ENCODE measurements at regions not wholly inside any gene's neighbourhood (a gene's known extent, or its start where the extent isn't known, plus 50 kb on each side); places are given as distances from the start of the nearest gene placed in this dataset.
A peak's percentile ranks its signal among the peaks of the same experiment; 100 is the strongest.

- H3K36me3 ChIP-seq (ENCODE audit: control insufficient read depth in 2 of 4, insufficient read depth in 4 of 4, low read length in 3 of 4): no peaks in the 10 kb centered on the region
- ChIA-PET POLR2A (ENCODE audit: partially characterized antibody) (no interaction called here), CTCF (ENCODE audit: partially characterized antibody) (interaction anchor here (0.9 to 1.0 kb wide), 2 partner anchors 47 to 197 kb away, joined by 3 to 4 read pairs; no protein-coding TSS in a partner anchor)
- H3K79me2 ChIP-seq (ENCODE audit: control insufficient read depth in 1 of 2, insufficient read depth in 2 of 2, low read length in 2 of 2): no peaks in the 10 kb centered on the region
- FAIRE-seq (no peak), DNase-seq (ENCODE audit: low read depth in 1 of 2, low spot score in 2 of 2) (no peak)
- no peak overlapping the region for H3K4me3 ChIP-seq (ENCODE audit: extremely low read depth in 1 of 4, insufficient read depth in 2 of 4, low read depth in 3 of 4, low read length in 4 of 4)
- H3K56ac ChIP-seq (replicated peaks; ENCODE audit: insufficient read length, low read depth, low read length): no peak overlapping the region
- no peaks in the 10 kb centered on the region for H4K20me1 ChIP-seq (replicated peaks in 1 of 2; ENCODE audit: control insufficient read depth in 1 of 2, insufficient read depth in 2 of 2, low read length in 2 of 2)
- no peak overlapping the region for H3K18ac ChIP-seq (ENCODE audit: extremely low read depth, low read length)
- peak; percentile 12; the same call in 1 of the 2 replicates for TF ChIP-seq MAFK (IDR thresholded peaks at IDR 0.05; ENCODE audit: low read depth, low read length)
- no peak for TF ChIP-seq RFX5 (IDR thresholded peaks at IDR 0.05; ENCODE audit: borderline replicate concordance, low read depth, low read length)
- TF ChIP-seq CREB1 (IDR thresholded peaks at IDR 0.05): no peak
- H3K27me3 ChIP-seq (replicated peaks in 1 of 4; ENCODE audit: control insufficient read depth in 3 of 4, extremely low read depth in 1 of 4, insufficient read depth in 3 of 4, low read length in 3 of 4): no peaks in the 10 kb centered on the region
- H3K23ac ChIP-seq (ENCODE audit: insufficient read length): no peak overlapping the region
- H2BK120ac ChIP-seq (replicated peaks; ENCODE audit: low read depth, low read length): no peak overlapping the region
- H4K8ac ChIP-seq (ENCODE audit: extremely low read depth, insufficient read depth, low read length): no peak overlapping the region
- no peak overlapping the region for H4K91ac ChIP-seq (replicated peaks; ENCODE audit: insufficient read length, low read length)
- H3K14ac ChIP-seq (ENCODE audit: insufficient read length): no peak overlapping the region
- no peak overlapping the region for H4K5ac ChIP-seq (ENCODE audit: insufficient read length, low read depth, low read length)
- no peak overlapping the region for H2BK15ac ChIP-seq (ENCODE audit: low read length)
- no peak overlapping the region for H2BK20ac ChIP-seq (ENCODE audit: low read length)
- H2AK5ac ChIP-seq (ENCODE audit: low read depth, low read length): no peak overlapping the region
- no peaks in the 10 kb centered on the region for H3K4me1 ChIP-seq (replicated peaks in 1 of 4; ENCODE audit: control insufficient read depth in 3 of 4, insufficient read depth in 4 of 4, low read length in 3 of 4)
- no peak overlapping the region for H3K4ac ChIP-seq (replicated peaks; ENCODE audit: insufficient read length, low read depth, low read length)
- no peak overlapping the region for H2BK12ac ChIP-seq (ENCODE audit: low read depth, low read length)
- H2BK5ac ChIP-seq (ENCODE audit: low read depth, low read length): no peak overlapping the region
- 87% methylated on average over 2 of the region's 2 CpGs; no CpG with 5 or more reads in 1 of the 2 experiments for WGBS, 2 experiments (ENCODE audit: extremely low coverage in 1 of 2, insufficient coverage in 1 of 2, insufficient read length in 1 of 2, insufficient replicate concordance in 2 of 2, low coverage in 1 of 2, low lambda C conversion rate in 2 of 2, missing lambda C conversion rate in 1 of 2)
- no peak overlapping the region for H3K9ac ChIP-seq (replicated peaks in 1 of 4; ENCODE audit: extremely low read depth in 1 of 4, low read depth in 3 of 4, low read length in 3 of 4)
- H3K9me3 ChIP-seq (ENCODE audit: insufficient read depth in 2 of 2, low read depth in 1 of 2, low read length in 1 of 2): no peaks in the 10 kb centered on the region
- no peak overlapping the region for H3K27ac ChIP-seq (ENCODE audit: low read depth, low read length)
- H3K23me2 ChIP-seq (ENCODE audit: low read depth, low read length): no peaks in the 10 kb centered on the region; the same call in 1 of the 2 replicates
- no peak overlapping the region for H3K4me2 ChIP-seq (ENCODE audit: insufficient read depth in 1 of 2, low read depth in 2 of 2, low read length in 2 of 2)
- no peak overlapping the region for H2AFZ ChIP-seq (ENCODE audit: low read length)
- H3K79me1 ChIP-seq (ENCODE audit: low read depth, low read length): no peaks in the 10 kb centered on the region
Measured at GRCh38 chr11:82308979-82309378, 424.7 kb downstream of the FAM181B start.

Measured in H1 (cell line).